ENCODE measurements at regions not wholly inside any gene's neighbourhood (a gene's known extent, or its start where the extent isn't known, plus 50 kb on each side); places are given as distances from the start of the nearest gene placed in this dataset.

DNA sequence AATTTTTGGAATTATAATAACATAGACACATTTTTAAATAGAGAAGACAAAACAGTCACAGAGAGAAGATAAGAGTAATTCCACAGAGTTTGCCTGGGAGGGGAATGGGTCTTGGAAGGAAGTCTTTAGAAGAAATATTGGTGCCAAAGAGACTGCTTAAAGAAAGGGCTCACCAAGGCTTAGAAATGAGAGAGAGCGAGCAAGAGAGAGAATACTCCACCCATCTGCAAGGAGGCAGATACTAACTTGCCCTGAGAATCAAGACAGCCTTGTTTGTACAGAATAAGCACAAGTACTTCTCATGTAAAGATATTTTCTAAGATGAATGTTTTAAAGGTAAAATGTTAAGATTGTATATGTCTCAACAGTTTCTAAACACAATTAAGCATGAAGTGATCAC, 165.5 kb downstream of the SLC38A4 start:
- TF ChIP-seq JUN (IDR thresholded peaks at IDR 0.05) = no peak
- no peak for TF ChIP-seq RAD21 (conservative IDR thresholded peaks at IDR 0.05 in 1 of 2, IDR thresholded peaks at IDR 0.05 in 1 of 2)
- no peak for TF ChIP-seq GATA3 (IDR thresholded peaks at IDR 0.05; ENCODE audit: borderline replicate concordance)
- TF ChIP-seq, protein P1, sequence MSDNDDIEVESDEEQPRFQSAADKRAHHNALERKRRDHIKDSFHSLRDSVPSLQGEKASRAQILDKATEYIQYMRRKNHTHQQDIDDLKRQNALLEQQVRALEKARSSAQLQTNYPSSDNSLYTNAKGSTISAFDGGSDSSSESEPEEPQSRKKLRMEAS (IDR thresholded peaks at IDR 0.05) = no peak
- TF ChIP-seq HOXB5 (CRISPR knock-in tag; IDR thresholded peaks at IDR 0.05) = no peak
- no peak for TF ChIP-seq TP53 (CRISPR knock-in tag; IDR thresholded peaks at IDR 0.05)
- FAIRE-seq (no peak), DNase-seq (ENCODE audit: low read depth in 1 of 2, low spot score in 1 of 2) (no peak), ATAC-seq (no peak)
- Histone ChIP-seq H3K4me3 (no peak overlapping the region), H3K4me2 (peak overlapping the region; percentile 46), H3K4me1 (peaks cover 54% of the 10 kb centered on the region), H3K9me3 (no peaks in the 10 kb centered on the region), H3K27ac (peak overlapping the region; percentile 71 to 79)
- POLR2A ChIA-PET = no interaction called here
- CTCF ChIA-PET = no interaction called here
- WGBS (ENCODE audit: missing lambda C conversion rate) = 87% methylated on average over 1 of the region's 1 CpG

DNA sequence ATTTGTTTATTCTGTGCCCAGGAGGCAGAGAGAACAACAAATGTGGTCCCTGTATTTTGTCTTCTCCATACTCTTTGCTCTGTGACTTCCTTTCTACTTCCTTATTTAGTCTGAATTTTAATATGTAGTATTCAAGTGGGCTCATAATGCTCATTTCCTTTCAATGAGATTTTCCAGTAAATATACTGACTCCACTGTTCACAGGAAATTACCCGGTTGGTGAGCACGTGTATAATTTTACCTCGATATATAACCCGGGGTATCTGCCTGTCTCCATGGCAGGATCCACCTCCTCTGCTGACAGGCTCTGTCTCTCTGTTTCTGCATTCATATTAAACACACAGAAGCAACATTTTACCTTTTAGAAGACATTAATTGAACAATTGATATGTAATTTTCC, 166.0 kb downstream of the SLC38A4 start:
- Histone ChIP-seq H3K27ac (peak overlapping the region; percentile 71 to 79), H3K4me2 (no peak overlapping the region), H3K9me3 (no peaks in the 10 kb centered on the region), H3K4me1 (peaks cover 49% of the 10 kb centered on the region), H3K4me3 (no peak overlapping the region)
- no peak for FAIRE-seq
- ChIA-PET CTCF (no interaction called here), POLR2A (interaction anchor here (0.8 kb wide), 1 partner anchor 135 kb away, joined by 3 read pairs; no protein-coding TSS in a partner anchor)
- no peak for DNase-seq (ENCODE audit: low read depth in 1 of 2, low spot score in 1 of 2)
- 75% methylated on average over 4 of the region's 4 CpGs for WGBS (ENCODE audit: missing lambda C conversion rate)
- no peak for TF ChIP-seq JUN (IDR thresholded peaks at IDR 0.05)
- no peak for TF ChIP-seq RCOR1 (IDR thresholded peaks at IDR 0.05; ENCODE audit: low read depth, low read length)
- no peak for TF ChIP-seq RNF2 (IDR thresholded peaks at IDR 0.05; ENCODE audit: borderline replicate concordance, low read depth)
- TF ChIP-seq, protein P2, sequence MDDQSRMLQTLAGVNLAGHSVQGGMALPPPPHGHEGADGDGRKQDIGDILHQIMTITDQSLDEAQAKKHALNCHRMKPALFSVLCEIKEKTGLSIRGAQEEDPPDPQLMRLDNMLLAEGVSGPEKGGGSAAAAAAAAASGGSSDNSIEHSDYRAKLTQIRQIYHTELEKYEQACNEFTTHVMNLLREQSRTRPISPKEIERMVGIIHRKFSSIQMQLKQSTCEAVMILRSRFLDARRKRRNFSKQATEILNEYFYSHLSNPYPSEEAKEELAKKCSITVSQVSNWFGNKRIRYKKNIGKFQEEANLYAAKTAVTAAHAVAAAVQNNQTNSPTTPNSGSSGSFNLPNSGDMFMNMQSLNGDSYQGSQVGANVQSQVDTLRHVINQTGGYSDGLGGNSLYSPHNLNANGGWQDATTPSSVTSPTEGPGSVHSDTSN (IDR thresholded peaks at IDR 0.05) = no peak
- TF ChIP-seq NPAS2 (CRISPR knock-in tag; IDR thresholded peaks at IDR 0.05; ENCODE audit: borderline replicate concordance) = no peak
- TF ChIP-seq FOXS1 (CRISPR knock-in tag; IDR thresholded peaks at IDR 0.05) = no peak
- no peak for ATAC-seq

DNA sequence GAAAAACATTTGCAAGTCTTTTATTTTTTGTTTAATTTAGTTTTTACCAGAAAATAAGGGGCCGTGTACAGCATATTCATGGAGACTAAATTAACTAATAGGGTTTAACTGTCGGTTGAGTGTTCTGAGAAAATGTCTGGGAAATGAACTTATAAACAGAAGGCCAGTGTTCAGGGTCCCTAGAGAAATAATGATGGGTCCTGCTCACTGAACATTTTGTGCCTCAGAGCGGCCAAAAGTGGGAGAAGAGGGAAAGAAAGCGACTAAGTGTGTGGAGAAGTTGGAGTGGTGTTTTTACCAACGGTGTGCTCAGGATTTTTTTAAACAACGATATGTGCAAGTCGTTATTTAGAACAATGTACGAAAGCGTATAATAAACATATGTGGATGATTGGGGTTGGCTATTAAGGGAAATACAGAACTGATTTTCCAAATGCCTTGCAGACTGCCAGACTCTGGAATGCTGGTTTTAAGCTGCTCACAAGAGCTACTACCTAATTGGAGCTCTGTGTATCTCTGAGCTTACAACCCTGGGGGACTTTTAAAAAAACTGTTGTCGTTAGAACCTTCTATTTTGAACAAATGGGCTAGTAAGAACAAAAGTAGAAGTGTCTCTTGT, 166.7 kb downstream of the SLC38A4 start:
- Histone ChIP-seq H3K4me1 (peaks cover 42% of the 10 kb centered on the region), H3K4me3 (no peak overlapping the region), H3K9me3 (no peaks in the 10 kb centered on the region), H3K27ac (peak overlapping the region; percentile 71 to 79; a peak in 5 of 6 replicates), H3K4me2 (no peak overlapping the region)
- 91% methylated on average over 10 of the region's 10 CpGs for WGBS (ENCODE audit: missing lambda C conversion rate)
- POLR2A ChIA-PET = interaction anchor here (0.8 kb wide), 1 partner anchor 135 kb away, joined by 3 read pairs; no protein-coding TSS in a partner anchor
- TF ChIP-seq TP53 (CRISPR knock-in tag; IDR thresholded peaks at IDR 0.05) = no peak
- TF ChIP-seq RNF2 (IDR thresholded peaks at IDR 0.05; ENCODE audit: borderline replicate concordance, low read depth) = no peak
- no peak for TF ChIP-seq ZSCAN20 (CRISPR knock-in tag; IDR thresholded peaks at IDR 0.05)
- no peak for TF ChIP-seq GATA3 (IDR thresholded peaks at IDR 0.05; ENCODE audit: borderline replicate concordance)
- TF ChIP-seq RFX5 (IDR thresholded peaks at IDR 0.05) = no peak
- TF ChIP-seq, protein P3, sequence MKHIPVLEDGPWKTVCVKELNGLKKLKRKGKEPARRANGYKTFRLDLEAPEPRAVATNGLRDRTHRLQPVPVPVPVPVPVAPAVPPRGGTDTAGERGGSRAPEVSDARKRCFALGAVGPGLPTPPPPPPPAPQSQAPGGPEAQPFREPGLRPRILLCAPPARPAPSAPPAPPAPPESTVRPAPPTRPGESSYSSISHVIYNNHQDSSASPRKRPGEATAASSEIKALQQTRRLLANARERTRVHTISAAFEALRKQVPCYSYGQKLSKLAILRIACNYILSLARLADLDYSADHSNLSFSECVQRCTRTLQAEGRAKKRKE (CRISPR knock-in tag; IDR thresholded peaks at IDR 0.05; ENCODE audit: low read depth) = no peak
- no peak for TF ChIP-seq BHLHE40 (IDR thresholded peaks at IDR 0.05; ENCODE audit: low read depth, low read length)
- no peak for TF ChIP-seq KDM1A (IDR thresholded peaks at IDR 0.05; ENCODE audit: low read depth)
- no peak for FAIRE-seq
- ATAC-seq = no peak
- no peak for DNase-seq (ENCODE audit: low read depth in 1 of 2, low spot score in 1 of 2)
- CTCF ChIA-PET = interaction anchor here (0.9 kb wide), 1 partner anchor 20 kb away, joined by 3 read pairs; no protein-coding TSS in a partner anchor

All from A549 (cell line).